Islet precursor cell (in vitro differentiated cells): ENCODE measurements at regions not wholly inside any gene's neighbourhood (a gene's known extent, or its start where the extent isn't known, plus 50 kb on each side); places are given as distances from the start of the nearest gene placed in this dataset.
"Not testable (repeated sequence)": the region's sequence is repeated elsewhere in the genome, so short reads cannot be mapped to it uniquely, and the experiment has no call there.

ENCODE experiments used
- DNase-seq: peaks from one replicate; pipeline ENCODE4 v3.0.0-alpha.2; 2018

GRCh38 chr1:145475962-145476361, 50.6 kb upstream of the NBPF20 start:
- not testable (repeated sequence) for DNase-seq

- DNase-seq = peak; percentile 72
These were observed 50.0 kb upstream of the NBPF20 start for GRCh38 chr1:145475369-145475915.
